HG03139 (cell line): ENCODE measurements at regions not wholly inside any gene's neighbourhood (a gene's known extent, or its start where the extent isn't known, plus 50 kb on each side); places are given as distances from the start of the nearest gene placed in this dataset.

Experiments used
- ATAC-seq: cut with Tn5 transposase; IDR thresholded peaks from one replicate; pipeline ENCODE4 v1.9.1; 2021; ENCODE audit not compliant: unreplicated experiment

DNA sequence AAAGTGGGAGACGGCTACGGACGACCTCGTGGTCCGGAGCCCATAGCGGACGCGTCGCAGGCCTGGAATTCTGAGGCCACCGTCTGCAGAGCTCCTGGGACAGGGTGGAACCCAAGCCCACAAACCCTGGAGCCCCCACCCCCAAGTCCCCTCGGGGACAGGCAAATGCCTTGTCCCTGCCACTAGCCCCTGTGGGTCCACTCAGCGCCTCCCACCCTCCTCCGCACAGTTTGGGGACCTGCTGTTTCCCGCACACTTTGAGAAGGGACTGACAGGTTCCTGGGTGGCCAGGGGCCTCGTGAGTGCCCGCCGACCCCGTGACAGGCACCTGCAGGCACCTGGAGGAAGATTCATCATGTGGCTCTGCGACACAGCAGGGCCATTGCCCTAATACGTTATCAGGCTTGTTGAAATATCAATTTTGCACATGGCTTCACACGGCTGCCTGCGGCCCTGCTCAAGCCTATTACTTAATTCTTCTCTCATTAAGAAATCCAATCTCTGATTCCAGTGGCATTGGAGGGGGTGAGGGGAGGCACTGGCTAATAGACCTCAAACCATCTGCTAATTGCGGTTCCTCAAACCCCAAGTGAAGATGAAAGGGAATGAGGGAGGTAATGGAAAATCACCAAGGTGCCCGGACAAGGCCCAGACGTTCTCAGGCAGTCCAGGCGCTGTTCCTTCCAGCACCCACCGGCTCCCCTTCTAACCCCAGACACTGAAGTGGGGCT, 672.5 kb downstream of the BRD1 start:
- no peak for ATAC-seq

DNA sequence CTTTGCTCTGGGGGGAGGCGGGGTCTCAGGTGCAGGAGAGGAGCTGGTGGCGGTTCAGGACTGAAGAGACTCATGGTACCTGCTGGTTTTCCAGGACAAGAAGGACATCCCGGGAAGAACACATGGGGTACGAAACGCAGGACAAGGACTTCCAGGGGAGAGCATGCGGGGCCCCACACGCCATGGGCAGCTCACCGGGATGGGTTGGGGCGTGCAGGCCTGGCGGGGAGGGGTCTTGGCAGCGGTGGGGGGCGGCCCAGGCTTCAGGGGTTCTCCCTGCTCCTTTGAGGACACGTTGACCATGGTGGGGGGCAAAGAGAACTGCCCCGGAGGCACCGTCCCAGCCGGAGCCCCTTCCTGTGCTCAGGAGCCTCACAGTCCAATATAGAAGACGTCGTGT, 673.2 kb downstream of the BRD1 start:
- no peak for ATAC-seq

DNA sequence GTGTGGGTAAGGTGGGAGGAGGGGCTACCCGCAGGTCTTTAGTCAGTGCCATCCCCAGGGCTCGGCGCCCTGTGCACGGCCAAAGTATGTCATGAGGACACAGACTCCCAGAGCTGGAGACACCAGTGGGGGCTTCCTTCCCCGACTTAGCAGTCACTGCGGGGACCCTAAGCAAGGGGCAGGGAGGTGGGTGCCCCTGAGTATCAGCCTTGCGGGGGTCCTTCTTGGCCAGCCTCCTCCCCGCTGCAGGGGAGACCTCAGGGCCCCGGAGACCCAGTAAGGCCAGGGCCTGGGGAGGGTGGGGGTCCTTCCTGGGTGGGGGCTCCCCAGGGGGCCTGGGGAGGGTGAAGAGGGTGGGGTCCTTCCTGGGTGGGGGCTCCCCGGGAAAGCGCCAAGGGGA, 673.8 kb downstream of the BRD1 start:
- ATAC-seq, result no peak

DNA sequence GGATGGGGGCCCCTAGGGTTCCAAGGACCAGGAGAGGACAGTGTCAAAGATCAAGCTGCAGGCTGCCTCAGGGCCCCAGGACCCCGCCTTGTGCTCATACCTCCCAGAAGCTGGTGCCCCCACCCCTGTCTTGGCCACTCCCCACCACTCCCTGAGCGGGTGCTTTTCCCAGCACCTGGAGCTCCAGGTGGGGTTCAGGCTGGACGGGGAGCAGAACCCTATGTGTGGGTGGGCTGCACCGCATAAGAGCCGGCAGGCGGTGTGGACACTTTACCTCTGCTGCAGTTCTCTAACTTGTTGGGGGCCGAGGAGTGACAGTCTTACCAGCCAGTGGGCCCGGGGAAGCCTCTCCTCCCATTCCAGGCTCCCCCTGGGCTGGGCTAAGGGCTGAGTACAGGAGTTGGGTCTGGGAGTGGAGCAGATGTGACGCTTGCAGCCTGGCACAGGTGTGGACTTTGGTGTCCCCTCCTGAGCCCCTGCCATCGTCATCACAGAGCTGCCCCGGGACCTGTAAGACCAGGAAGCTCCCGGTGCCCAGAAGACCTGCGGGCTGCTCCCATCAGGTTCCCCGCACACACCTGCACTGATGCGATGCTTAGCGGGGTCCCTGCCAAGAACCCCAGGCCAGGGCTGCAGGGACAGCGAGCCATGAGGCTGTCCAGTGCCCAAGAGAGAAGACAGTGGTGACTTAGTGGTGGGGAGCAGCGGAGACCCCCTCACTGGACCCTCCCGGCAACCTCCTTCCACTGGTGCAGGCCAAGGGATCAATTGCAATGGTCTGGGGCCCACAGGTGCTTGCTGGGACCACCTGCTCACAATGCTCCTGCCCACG, 674.5 kb downstream of the BRD1 start:
- ATAC-seq, result no peak

DNA sequence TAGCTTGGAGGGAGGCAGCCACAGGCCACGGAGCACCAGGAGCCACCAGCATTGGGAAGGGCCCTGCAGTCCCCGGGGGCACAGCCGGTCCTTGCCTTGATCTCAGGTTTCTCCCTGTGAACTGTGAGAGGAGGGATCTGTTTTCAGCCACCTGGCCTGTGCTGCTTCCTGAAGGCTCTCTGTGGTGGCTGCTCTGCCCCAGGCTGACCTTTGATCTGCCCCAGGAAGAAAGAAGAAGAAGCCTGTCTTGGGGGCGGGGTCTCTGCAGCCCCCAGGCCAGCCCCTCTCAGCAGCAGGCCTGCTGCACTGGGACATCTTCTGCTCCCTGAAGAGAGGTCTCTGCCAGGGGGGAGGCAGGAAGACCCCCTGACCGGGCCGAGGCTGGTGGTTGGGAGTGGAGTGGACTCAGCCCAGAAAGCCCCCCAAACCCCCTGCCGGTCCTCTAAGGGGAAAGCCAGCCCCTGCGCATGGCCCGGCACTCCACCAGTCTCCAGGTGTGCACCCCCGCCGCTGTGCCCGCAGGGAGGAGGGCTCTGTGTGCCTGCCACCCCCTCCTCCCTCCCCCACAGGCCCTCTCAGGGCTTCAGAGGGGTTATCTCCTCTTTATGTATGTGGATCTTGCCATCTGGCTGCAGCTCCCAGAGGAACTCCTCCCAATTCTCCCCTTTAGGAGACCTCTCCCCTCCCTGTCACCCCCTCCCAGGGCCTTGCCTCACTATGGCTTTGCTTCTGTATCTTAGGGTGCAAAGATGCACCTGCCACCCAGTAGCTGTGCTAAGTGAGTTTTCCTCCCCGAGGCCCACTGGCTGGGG, 675.3 kb downstream of the BRD1 start:
- ATAC-seq, result no peak

DNA sequence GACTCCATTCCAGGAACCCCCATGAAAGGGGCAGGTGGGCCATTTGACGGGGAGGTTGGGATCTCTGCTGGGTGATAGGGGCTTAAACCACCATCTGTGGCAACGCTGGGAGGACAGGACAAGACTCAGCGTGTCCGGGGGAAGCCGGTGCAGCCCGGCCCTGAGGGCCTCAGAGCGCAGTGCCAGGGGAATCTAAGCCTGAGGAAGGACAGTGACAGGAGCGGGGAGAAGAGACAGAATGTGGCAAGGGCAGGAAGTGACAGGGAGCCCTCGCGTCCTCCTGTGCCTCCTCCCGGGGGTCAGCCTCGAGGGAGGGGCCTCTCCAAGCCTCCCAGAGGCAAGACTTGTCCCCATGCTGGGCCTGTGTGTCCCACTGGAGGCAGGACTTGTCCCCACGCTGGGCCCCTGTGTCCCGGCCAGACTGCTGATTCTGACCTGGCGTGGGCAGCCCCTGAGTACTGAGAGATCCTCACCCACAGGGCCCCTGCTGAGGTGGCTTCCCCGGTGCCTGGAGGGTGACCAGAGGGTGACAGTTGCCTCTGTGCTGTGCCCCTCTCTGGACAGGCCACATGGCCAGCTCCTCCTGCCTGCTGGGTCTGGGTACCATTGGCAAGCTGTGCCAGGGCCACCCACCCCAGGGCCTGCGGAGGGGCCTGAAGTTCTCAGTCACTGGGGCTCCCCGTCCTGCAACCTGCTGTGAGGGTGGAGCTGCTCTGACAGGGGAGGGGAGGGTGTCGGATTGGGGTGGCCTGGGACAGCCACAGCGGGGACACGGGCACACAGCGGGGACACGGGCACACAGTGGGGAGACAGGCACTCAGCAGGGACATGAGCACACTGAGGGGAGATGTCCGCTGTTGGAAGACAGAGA, 676.2 kb downstream of the BRD1 start:
- ATAC-seq, result no peak

DNA sequence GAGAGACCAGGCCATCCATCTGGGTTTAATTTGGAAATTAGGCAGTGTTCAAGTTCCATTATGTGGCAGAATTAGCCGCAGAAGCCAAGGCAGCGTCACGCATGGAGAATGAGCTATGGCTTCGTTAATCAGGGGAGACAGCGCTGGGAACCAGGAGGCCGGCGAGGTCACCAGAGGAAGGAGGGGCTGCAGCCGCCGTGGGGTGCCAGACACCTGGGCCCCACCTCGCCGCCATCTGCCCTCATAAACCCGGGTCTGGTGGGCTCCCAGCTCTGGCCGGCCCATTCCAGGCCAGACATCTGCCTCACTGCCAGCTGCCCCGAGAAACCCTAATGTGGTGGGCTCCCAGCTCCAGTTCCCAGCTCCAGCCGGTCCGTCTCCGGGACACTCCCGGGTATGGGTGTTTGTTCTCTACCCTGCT, 676.9 kb downstream of the BRD1 start:
- no peak for ATAC-seq

DNA sequence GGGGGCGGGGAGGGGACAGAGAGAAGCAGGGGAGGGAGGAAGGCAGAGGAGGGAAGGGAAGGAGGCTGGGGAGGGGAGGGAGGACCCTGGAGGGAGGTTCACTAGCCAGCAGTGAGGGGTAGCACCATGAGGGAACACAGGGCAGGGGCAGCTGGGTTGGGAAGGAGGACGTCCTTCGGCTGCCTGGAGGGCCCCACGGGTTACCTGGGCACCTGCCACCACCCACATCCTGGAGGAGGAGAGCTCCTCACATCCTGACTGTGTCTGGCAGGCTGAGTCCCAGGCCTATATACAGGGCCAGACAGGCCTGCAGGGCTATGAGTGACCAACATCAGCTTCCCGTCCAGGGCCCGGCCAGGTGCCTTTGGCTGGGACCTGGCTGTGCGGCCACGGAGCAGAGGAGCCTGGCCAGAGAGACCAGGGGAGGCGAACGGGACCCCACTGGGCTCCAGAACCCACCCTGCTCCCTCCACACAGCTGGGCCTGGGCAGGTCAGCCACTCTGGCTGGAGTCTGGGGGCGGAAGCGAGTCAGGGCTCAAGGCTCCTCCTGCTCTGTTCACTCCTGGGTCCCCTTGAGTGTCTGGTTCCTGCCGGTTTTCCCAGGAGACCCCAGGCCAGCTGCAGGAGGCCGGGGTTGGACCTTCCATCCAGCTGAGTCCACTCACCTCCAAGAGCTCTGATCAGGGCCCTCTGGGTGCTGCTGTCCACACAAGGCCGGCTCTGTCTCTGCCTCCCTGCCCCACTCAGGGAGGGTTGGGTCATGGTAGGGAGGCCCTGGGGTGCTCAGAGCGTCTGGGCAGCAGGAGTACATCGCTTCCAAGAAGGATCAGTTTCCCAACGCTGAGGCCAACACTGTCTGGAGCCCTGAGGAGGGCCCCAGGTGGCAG, 677.7 kb downstream of the BRD1 start:
- no peak for ATAC-seq

DNA sequence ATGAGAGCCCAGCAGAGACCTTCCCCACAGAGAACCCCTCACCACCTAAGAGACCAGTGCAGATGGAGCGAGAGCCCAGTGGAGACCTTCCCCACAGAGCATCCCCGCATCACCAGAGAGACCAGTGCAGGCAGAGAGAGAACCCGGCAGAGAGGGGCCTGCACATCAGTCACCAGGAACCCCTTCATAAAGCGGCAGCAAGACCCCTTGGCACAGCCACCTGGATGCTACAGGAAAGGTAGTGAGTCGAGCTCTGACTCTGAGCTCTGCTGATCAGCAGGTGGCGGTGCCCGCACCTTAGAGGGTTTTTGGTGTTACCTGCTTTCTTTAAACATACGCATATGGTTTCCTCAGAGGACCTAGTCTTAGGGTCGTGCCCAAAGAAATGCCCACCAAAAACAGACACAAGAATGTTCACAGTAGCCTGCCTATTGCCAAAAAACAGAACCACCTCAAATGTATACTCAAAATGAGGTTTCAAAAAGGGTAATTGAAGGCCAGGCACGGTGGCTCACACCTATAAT, 678.7 kb downstream of the BRD1 start:
- ATAC-seq, result no peak

DNA sequence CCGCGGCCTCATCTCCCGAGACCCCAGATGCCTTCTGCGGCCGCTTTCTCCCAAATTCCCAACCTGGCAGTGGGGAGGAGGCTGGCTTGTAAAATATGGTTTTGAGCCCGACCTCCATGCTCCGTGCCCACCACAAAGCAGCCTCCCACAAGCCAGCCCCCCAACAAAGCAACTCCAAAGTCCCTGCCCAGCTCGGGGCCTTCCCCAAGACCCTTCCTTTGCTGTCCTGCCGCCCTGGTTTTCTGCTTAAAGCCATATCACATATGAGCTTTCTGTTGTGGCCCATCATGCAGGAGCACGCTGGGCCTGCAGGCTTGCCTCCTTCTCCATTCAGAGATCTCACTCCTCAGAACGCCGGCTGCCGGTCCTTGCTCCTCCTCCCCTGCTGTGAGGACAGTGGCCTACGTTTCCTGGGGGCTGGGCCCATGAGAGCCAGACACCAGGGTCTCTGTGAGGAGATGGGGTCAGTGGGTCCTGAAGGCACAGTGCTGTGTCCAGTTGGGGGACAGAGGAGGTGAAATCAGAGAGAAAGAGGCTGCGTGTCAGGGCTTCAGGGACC, 680.0 kb downstream of the BRD1 start:
- no peak for ATAC-seq

DNA sequence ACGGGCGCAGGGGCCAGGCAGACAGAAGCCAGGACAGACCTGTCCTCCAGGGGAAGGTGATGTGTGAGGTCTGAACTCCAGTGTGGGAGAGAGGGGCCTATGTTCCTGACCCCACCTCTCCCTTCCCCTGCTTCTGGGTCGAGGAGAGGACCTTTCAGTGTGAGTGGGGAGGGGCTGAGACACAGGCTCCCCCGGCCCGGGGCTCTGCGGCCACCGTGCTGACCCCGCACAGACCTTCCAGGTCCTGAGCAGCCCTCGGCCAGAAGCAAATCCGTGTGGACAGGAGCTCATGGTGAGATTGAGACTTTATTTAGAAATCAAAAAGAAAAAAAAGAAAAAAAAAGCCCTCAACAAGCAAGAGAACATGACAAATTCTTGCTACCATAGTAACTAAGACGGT, 680.5 kb downstream of the BRD1 start:
- no peak for ATAC-seq

DNA sequence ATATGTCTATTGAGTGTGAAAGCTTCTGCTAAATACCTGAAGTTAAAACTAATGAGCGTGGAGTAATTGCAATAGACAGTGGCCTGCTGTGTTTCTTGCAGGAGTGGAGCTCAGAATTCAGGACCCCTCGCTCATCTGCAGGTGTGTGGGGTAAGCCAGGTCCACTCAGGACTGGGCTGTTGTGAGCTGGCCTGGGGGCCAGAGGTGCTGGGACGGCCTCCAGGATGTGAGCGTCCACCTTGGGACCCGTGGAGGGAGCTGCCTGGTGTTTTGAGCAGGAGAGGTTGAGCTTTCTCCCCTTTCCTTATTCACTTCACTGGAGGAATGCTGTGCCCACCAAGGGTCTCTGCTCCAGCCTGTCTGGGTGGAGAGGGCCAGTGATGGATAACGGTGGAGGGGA, 681.2 kb downstream of the BRD1 start:
- ATAC-seq, result no peak

DNA sequence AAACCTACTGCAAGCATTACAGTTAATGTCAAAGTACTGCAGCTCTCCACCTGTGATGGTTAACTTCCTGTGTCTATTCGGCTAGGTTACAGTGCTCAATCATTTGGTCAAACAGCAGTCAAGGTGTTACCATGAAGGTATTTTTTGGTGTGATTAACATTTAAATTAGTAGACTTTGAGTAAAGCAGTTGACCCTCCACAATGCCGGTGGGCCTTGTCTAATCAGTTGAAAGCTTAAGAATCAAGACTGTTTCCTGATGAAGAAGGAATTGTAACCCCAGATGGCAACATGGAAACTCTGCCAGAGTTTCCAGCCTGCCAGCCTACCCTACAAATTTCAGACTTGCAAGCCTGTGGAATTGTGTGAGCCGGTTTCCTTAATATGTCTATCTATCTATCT, 683.9 kb downstream of the BRD1 start:
- no peak for ATAC-seq

DNA sequence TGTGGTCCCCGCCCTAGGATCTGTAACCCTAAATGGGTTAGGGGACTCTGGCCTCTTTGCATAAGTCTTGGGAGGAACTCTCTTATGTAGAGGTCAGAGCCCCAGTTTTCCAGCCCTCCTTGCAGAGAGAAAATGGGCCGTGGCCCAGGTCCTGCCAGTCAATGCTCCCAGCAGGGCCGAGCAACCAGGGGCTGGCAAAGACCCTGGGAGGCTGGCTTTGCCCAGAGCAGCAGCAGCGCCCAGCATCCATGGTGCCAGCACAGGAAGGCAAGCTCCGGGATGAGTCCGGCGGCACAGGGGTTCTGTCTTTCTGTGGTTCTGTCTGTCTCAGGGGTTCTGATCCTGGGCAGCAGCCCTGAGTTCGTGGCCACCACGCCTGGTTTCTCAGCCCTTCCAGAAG, 684.8 kb downstream of the BRD1 start:
- ATAC-seq, result no peak

DNA sequence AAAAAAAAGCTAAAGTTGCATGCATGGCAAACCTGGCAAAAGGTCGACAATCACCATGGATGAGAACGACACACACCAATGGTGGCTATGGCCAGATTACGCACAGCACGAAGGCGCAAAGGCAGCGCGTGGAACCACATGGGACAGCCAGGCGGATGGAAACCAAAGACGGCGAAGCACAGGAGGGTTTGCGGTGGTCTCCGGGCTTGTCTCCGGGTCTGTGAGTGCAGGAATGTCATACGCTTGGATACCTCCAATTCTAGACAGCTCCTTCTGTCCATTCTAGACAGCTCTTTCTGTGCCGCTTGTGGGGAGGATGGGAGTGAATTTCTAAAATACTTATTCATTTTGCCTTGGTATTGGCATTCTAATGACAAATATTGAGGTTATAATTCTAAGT, 685.4 kb downstream of the BRD1 start:
- no peak for ATAC-seq

DNA sequence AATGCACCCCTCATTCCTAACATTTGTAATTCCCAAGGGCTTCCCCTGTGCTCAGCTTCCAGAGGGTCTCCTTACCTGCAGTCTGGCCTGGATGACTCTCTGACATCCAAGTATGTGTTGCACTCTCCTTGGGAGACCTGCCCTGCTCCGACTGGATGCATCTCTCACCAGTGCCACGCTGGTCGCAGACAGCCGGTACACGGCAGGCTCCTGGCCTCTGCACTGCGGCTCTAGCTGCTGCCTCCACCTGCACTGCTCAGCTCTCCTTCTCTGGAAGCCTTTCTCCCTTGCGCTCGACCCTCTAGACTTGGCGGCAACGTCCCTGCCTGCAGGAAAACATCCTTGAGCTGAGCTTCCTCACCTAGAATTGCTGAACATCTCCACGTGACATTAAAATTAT, 685.9 kb downstream of the BRD1 start:
- no peak for ATAC-seq

DNA sequence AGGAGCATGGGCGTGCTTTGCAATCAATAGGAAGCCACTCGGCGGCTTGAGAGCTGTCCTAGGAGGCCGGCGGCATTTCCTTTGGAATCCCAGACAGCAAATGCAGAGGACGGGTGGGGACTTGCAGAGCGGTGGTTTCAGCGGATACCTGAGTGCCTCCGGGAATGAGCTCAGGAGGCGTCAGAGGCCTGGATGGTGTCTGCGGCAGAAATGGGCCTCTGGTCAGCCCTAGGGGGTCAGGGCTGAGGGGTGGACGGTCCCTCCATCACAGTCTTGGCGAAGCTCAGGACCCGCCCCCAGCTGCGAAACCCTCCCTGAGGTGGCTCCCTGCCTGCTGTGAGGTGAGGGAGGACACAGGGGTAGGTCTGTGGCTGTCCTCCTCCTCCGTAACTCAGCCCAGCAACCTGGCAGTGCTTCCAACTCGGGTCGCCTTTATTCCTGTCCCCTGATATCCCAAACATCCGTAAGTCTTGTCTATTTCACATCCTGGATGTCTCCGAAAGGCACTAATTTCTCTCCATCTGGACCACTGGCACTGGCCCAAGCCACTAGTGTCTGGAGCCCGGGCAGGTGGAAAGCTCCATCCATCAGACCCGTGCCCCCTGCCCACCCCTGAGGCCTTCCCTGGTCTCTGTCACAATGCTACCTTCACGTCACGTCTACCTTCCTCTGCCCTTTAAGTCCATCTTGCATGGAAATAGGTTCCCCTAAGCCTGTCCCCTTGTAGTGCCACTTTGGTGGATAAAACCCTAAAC, 686.6 kb downstream of the BRD1 start:
- no peak for ATAC-seq

DNA sequence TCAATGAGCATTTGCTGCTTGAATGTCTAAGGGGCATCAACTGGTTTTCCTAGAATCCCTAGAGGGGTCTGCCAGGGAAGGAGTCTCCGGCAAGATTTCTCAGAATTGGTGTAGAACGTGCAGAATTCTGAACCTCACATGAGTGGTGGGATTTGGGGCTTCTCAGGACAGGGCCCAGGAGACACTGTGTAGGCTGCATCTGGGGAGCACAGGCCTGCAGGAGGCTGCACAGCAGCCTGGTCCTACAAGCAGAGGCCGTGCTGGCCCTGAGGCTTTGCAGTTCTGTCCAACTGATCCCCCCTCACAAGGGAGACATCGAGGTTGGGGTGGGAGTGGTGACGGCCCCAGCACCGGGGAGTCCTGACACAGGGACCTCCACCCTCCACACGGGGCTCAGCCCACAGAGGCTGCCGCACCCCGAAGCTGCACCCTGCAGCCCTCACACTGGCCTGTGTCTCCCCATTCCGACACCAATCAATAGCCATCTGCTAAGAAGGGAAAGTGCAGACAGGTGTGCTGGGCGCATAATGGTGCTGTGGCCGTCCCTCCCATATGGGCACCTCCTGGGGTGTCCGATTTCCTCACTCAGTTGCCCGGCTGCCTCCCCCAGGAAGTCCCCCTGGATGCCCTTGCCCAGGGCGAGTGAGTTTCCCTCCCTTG, 688.1 kb downstream of the BRD1 start:
- no peak for ATAC-seq
